ENCODE measurements at regions not wholly inside any gene's neighbourhood (a gene's known extent, or its start where the extent isn't known, plus 50 kb on each side); places are given as distances from the start of the nearest gene placed in this dataset.

DNA sequence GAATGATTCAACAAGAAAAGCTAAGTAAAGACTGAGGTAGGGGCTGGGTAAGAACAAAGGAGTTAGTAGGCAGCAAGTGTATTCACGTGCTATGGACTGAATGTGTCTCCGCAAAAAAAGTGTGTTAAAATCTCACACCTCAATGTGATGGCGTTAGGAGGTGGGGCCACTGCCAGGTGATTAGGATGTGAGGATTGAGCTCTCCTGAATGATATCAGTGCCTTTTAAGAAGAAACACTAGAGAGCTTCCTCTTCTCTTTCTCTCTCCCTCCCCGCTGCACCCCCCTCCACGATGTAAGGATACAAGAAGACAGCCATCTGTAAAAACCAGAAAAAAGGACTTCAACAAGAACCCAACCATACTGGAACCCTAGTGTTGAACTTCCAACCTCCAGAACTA is 396.1 kb upstream of the PLXNA2 start:
- ATAC-seq (no peak), DNase-seq (ENCODE audit: low spot score in 2 of 2) (no peak)
- peaks cover 0 to 4% of the 10 kb centered on the region in 2 donors for H3K9me3 Mint-ChIP-seq
- no peaks in the 10 kb centered on the region for H3K36me3 Mint-ChIP-seq
- H3K27ac Mint-ChIP-seq, result no peak overlapping the region

DNA sequence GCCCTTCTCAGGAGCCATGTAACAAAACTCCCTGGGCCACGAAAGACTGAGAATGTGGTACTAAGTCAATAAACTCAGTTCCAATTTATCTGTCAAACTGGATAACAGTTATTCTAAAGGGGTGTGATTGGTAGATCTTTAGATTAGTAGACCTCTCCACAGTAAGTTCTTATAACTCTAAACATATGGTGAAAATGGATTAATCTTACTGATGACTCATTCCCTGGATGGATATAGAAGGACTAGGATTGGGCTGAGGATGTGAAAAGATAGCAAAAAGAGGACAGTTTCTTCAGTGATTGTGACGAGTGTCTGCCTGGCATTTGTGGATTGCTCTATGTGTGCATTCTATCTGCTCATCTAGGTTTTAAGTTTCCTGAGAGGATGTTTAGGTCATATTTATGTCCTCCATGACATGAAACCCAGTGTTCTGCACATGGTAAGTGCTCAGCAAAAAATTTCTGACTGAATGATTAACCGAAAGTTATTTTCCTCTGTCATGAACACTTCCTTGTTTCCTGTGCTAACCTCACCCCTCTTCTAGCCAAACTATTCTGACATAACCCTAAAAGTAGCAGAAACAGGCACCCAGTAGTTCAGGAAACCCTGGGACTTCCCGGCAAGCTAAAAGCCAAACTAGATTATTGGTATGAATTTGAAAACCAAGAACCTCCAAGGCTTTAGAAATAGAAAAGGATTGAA is 397.5 kb upstream of the PLXNA2 start:
- DNase-seq (ENCODE audit: low spot score in 2 of 2) (no peak), ATAC-seq (no peak)
- Mint-ChIP-seq H3K36me3 (no peaks in the 10 kb centered on the region), H3K9me3 (peaks cover 0 to 4% of the 10 kb centered on the region in 2 donors), H3K27ac (no peak overlapping the region)

DNA sequence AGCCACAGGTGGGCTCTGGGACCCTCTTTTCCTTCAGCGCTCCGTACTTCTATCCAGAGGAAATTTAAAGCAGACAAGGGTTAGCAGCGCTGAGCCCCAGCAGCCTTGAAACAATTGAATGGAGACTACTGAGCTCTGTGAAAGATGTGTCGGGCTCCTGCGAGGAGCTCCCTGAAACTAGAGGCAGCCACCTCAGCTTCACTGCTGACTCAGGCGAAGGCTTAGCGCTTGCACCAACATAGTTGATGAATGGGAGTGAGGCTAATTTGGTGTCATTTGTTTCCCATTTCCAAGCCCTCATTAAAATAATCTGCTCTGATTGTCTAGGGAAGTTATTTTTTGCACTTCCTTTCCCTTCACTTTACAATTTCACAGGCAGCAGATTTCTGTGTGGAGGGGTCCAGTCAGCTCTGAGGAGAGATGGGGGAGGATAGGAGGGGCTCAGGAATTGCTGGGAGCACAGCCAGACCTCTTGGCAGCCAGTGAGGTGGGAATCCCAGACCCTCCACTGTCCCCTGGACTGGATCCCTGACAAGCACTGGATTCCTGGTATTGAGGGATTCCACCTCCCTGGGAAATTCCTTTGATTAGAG is 398.9 kb upstream of the PLXNA2 start:
- H3K9me3 Mint-ChIP-seq, result peaks cover 0 to 4% of the 10 kb centered on the region in 2 donors
- ATAC-seq, result no peak

DNA sequence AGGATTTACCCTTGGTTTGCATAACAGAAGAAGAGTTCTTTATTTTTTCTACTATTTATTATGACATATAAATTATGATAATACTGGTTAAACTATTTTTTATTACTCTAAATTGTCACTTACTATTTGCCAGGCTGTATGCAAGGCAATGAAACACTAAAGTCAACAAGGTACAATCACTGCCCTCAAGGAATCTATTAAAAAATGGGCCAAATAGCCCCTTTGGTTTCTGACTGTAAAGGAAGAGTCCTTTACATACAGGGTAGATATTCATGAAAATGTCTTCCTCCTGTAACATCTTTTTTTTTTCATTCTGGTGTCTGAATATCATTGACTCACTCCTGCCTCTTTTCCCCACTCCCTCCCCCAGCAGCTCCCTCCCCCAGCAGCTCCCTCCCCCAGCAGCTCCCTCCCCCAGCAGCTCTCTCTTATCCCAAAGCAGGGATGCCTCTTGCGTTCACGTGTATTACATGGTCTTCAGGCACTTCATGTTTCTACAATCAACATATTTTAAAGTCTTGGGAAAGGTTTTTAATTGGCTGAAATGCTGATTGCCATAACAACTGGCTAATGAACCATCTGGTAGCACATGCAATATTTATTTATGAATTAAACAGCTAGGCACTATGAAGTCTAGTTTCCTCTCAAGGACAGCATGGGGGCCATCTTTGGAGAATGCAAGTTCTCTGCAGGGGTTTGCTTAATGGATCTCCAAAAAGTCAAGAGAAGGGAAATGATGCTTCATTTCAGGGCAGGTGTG is 400.4 kb upstream of the PLXNA2 start:
- ATAC-seq, result no peak
- DNase-seq (ENCODE audit: low spot score in 2 of 2), result no peak
- no peaks in the 10 kb centered on the region for H3K36me3 Mint-ChIP-seq
- H3K9me3 Mint-ChIP-seq, result peaks cover 0 to 4% of the 10 kb centered on the region in 2 donors
- no peak overlapping the region for H3K27ac Mint-ChIP-seq

More for the DNA sequence above, 398.9 kb upstream of the PLXNA2 start:
- no peak for DNase-seq (ENCODE audit: low spot score in 2 of 2)
- H3K27ac Mint-ChIP-seq, result no peak overlapping the region
- H3K36me3 Mint-ChIP-seq, result no peaks in the 10 kb centered on the region

DNA sequence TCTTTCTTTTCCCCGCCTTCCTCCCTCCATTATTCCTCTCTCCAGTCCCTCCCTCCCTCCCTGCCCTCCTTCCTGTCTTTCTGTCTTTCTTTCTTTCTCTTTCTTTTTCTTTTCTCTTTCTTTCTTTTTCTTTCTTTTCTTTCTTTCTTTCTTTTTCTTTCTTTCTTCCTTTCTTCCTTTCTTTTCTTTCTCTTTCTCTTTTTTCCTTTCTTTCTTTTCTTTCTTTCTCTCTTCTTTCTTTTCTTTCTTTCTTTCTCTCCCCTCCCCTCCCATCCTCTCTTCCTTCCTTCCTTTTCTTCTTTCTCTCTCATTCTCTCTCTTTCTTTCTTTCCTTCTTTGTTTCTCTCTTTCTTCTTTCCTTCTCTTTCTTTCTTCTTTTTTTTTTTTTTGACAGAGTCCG is 402.2 kb upstream of the PLXNA2 start:
- H3K9me3 Mint-ChIP-seq, result peaks cover 0 to 4% of the 10 kb centered on the region in 2 donors
- H3K27ac Mint-ChIP-seq, result no peak overlapping the region
- no peaks in the 10 kb centered on the region for H3K36me3 Mint-ChIP-seq
- DNase-seq (ENCODE audit: low spot score in 2 of 2) (no peak), ATAC-seq (no peak)

DNA sequence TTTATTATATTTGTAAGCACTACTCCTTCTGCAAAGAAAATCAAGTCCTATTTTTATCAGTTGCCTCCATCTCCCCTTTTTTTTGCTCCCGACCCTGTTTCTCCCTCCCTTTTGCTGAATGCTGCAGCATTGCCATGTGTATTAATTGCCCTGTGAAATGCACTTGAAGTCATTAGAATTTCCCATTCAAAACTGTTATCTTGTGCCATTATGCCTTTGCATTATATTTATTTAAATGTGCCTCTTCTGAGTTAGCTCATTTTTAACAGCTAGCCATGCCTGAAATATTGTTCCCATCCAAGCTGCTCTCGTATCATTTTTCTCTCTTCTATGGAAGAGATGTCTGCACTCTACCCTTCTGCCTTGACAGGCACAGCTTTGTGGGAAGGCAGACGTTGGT is 404.0 kb upstream of the PLXNA2 start:
- Mint-ChIP-seq H3K36me3 (no peaks in the 10 kb centered on the region), H3K9me3 (peaks cover 0 to 4% of the 10 kb centered on the region in 2 donors), H3K27ac (peak overlapping the region in 1 of 2 donors; percentile 47)
- ATAC-seq (no peak), DNase-seq (ENCODE audit: low spot score in 2 of 2) (no peak)

DNA sequence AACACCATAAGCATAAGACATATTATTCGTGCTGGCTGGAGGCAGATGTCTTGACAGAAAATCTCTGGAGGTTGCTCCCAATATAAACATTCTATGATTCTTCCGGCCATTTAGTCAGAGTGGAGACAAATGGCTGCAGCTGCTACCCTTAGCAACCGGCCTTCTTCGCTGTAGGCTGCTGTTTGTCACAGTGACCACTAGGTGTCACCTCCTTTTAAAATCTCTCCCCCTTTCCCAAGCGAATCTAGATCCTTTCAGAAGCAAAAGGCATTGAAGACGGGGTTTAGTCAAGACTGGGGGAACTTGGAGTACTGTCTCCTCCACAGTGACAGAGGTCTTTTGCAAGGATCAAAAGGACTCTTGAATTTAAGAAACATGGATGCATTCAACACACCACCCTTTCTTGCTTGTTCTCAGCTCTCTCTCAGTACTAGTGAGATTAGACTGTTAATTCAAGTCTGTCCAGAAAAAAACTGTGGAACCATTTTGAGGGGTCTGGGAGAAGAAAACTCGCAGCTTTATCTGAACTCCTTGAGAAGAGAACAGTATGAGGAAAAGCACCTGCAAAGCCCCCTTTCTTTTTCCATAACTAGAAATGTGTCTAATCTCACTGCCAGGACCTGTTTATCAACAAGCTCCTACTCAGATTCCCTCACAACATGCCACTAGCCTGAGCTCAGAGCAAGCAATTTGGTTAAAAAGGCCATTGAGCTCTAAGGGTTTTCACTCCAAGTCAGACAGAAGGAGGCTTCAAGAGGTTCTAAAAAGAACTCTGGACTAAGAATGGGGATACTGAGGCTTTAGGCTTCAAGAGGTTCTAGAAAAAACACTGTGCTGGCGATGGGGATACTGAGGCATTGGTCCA is 408.3 kb upstream of the PLXNA2 start:
- peak in 1 of 2 donors; percentile 5 for DNase-seq (ENCODE audit: low spot score in 2 of 2)
- Mint-ChIP-seq H3K27ac (no peak overlapping the region), H3K36me3 (no peaks in the 10 kb centered on the region), H3K9me3 (no peaks in the 10 kb centered on the region)
- peak; percentile 22 to 47 for ATAC-seq

DNA sequence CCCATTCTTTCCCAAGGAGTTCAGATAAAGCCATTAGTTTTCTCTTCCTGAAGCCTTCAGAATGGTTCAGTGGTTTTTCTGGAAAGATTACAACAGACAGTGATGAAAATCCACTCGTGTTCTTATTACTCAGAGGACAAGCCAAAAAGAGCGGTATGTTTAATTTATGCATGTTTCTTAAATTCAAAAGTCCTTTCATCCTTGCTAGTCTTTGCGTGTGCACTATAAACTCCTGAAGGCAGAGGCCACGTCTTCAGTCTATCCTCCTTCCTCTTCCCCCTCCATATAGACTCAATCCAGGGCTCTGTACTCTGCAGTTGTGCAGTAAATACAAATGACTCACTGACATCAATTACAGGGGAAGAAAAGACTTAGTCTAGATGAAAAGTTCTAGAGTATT is 409.2 kb upstream of the PLXNA2 start:
- Mint-ChIP-seq H3K27ac (no peak overlapping the region), H3K36me3 (no peaks in the 10 kb centered on the region), H3K9me3 (no peaks in the 10 kb centered on the region)
- no peak for ATAC-seq
- DNase-seq (ENCODE audit: low spot score in 2 of 2), result no peak

DNA sequence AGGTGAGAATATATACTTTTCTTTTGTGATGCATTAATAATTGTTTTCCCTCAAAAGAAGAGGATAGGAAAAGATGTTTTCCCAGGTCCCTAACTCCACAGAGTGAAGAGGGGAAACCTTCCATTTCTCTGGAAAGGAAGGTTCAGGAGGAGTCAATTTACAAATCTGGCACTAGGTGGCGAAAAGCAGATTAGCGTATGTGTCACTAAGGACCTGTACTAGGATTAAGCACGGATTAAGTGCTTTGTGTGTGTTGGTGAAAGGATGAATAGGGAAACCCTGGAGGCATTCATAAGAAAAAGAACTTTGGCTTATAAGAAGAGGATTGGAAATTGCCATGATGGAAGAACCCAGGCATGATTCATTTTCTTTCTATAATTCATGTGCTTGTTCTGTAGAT is 410.1 kb upstream of the PLXNA2 start:
- no peaks in the 10 kb centered on the region for H3K9me3 Mint-ChIP-seq
- H3K36me3 Mint-ChIP-seq, result no peaks in the 10 kb centered on the region
- no peak for ATAC-seq
- DNase-seq (ENCODE audit: low spot score in 2 of 2), result no peak
- no peak overlapping the region for H3K27ac Mint-ChIP-seq

DNA sequence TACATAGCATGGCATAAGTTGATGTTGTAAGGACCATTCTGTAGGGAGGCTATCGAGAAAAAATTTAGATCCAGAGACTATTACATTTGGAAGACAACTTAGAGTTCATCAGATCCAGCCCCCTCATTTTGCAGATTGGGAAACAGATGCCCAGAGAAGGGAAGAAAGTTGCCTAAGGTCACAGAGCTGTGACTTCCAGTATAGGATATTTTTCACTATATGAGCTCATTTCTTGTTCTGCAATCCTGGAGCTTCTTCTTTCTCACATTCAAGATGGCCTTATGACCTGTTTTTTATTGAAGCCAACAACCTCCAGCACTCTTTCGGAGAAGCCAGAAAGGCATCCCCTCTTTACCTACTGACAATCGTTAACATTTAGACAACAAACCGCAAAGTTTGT is 421.8 kb upstream of the PLXNA2 start:
- H3K36me3 Mint-ChIP-seq, result no peaks in the 10 kb centered on the region
- no peak overlapping the region for H3K27ac Mint-ChIP-seq
- ATAC-seq (no peak), DNase-seq (ENCODE audit: low spot score in 2 of 2) (no peak)
- no peaks in the 10 kb centered on the region for H3K9me3 Mint-ChIP-seq

DNA sequence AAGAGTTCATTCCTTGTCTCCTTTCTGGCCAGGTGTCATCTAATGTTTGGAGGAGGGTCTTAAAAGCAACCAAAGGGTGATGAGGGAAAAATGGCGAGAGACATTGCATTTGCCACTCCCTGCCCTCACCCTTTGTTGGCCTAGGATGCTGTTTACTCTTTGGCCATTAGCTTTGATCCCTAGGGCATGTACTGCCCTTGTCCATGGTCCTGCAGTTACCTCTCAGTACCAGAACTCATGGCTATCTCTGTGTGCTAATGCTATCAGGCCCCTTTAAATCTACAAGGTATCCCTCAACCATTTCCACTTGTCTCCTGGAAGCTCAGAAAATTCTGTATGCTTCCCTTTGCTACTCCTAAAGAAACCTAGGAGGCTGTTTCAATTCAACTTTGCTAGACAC is 424.8 kb upstream of the PLXNA2 start:
- ATAC-seq (no peak), DNase-seq (ENCODE audit: low spot score in 2 of 2) (no peak)
- H3K36me3 Mint-ChIP-seq, result no peaks in the 10 kb centered on the region
- H3K27ac Mint-ChIP-seq, result no peak overlapping the region
- no peaks in the 10 kb centered on the region for H3K9me3 Mint-ChIP-seq

DNA sequence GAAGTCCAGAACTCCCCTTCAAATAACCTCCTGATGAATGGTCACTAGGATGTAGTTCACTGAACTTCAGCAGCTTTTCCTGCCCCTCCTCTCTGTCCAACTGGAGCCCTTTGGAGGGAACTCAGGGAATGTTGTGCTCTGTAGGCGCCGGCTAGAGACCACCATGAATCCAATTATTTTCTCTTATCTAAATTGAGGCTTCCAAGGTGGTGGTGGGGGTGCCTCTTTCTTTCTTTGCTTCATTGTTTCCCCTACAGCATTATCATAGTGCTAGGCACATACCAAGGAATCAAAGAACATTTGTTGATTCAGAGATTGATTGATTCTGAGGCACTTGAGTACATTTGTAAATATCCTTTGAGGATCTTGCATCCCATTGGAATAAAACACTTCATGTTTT is 426.6 kb upstream of the PLXNA2 start:
- Mint-ChIP-seq H3K9me3 (no peaks in the 10 kb centered on the region), H3K36me3 (no peaks in the 10 kb centered on the region), H3K27ac (no peak overlapping the region)
- ATAC-seq, result no peak
- DNase-seq (ENCODE audit: low spot score in 2 of 2), result no peak

DNA sequence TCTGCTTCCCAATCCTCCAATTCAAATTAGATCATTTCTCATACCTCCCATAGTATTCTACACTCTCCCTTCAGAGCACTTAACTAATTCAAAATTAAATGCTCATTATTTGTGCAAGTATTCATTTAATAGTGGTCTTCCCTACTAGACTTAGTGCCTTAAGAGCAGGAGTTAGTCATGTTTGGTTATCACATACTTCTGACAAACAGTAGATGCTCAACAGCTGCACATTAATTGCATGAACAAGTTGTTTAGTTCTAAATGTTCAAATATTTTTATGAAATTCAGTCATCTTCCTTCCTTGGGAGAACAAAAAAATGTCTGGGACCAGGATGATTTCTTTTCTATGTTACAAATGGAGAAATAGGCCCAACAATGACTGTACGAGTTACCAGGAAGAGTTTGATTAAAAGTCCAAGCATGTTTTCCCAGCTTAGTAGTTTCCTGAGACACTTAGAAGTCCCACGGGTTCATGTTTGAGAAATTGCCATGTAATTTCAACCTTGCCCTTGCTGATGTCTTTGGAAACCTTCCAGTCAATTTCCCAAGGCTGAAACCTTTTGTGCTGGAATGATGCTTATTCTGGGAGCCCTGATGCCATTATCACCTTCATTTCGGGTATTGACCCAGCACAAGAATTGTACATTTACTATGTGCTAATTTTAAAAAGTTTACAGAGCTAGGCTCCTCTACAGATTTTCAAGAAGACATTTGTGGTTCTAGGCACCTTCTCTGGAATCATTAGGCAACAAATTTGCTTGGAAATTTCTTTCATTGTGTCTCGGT is 437.9 kb upstream of the PLXNA2 start:
- ATAC-seq (no peak), DNase-seq (ENCODE audit: low spot score in 2 of 2) (no peak)
- Mint-ChIP-seq H3K9me3 (peaks cover 0 to 10% of the 10 kb centered on the region in 2 donors), H3K36me3 (peaks cover 0 to 7% of the 10 kb centered on the region in 2 donors), H3K27ac (no peak overlapping the region)

DNA sequence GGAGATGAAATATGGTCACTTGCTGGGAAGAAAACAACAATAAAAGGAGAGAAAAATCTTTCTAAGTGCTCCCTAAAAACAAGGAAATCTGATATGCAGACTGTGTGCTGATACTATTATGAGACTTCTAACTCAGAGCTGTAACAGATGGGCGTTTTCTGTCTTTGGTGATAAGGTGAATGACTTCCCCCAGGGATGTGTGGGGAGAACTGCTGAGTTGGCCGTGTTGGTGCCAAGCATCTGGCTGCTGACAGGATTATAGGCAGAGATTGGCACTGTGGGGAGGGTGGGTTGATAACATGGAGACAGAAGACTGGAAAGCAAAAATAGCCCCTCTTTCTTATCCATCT is 438.5 kb upstream of the PLXNA2 start:
- DNase-seq (ENCODE audit: low spot score in 2 of 2), result no peak
- peaks cover 0 to 7% of the 10 kb centered on the region in 2 donors for H3K36me3 Mint-ChIP-seq
- no peak overlapping the region for H3K27ac Mint-ChIP-seq
- no peak for ATAC-seq
- peaks cover 0 to 10% of the 10 kb centered on the region in 2 donors for H3K9me3 Mint-ChIP-seq

DNA sequence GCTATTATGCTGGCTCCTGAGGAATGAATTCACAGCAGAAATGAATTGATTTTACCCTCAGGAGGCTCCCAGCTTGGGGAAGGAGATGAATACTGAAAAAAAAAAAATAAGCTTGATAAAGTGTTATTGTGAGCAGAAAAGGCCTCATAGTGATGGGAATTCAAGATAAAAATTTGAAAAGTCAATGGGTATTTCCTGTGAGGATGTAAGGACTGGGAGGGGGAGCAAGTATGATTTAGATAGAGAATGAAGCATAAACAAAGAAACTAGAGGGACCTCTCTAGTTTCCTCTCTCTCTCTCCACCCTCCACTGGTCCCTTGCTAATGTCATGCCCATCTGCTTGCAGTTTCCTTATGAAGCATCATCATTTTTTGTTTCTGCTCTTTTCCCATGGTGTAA is 439.0 kb upstream of the PLXNA2 start:
- ATAC-seq, result no peak
- no peak for DNase-seq (ENCODE audit: low spot score in 2 of 2)
- Mint-ChIP-seq H3K36me3 (peaks cover 0 to 7% of the 10 kb centered on the region in 2 donors), H3K9me3 (peaks cover 0 to 10% of the 10 kb centered on the region in 2 donors), H3K27ac (no peak overlapping the region)

DNA sequence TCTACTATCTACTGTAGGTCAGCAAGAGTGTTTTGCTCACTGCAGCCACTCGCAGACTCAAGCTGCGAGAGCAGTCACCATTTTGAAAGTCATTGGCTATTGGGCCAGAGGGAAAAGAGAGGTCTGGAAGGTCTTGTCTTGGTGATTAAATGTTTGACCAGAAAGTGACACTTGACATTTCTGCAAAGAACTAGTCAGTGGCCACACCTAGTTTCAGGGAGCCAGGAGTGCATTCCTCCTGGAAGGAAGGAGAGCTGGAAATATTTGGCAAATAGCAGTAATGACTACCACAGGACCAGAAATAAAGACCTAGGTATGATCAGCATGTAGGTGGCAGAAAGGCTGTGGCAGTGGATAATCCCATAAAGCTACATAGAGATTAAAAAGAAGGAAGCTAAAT is 440.0 kb upstream of the PLXNA2 start:
- ATAC-seq (no peak), DNase-seq (ENCODE audit: low spot score in 2 of 2) (no peak)
- no peak overlapping the region for H3K27ac Mint-ChIP-seq
- H3K36me3 Mint-ChIP-seq, result peaks cover 0 to 7% of the 10 kb centered on the region in 2 donors
- peaks cover 0 to 10% of the 10 kb centered on the region in 2 donors for H3K9me3 Mint-ChIP-seq

All from activated naive CD4-positive, alpha-beta T cell treated with anti-CD3 and anti-CD28 coated beads, Interleukin-2, amount 50 U/mL, for 72 hours (primary cell).